Mucosa of descending colon (tissue), 3 donors: ENCODE measurements at regions not wholly inside any gene's neighbourhood (a gene's known extent, or its start where the extent isn't known, plus 50 kb on each side); places are given as distances from the start of the nearest gene placed in this dataset.
"Not testable (repeated sequence)": the region's sequence is repeated elsewhere in the genome, so short reads cannot be mapped to it uniquely, and the experiment has no call there.

Source experiments
- ATAC-seq: fragments of 200-7000 bp; cut with Tn5 transposase; one replicate; pipeline ENCODE4 v1.9.1; 2020; ENCODE audit warnings: mild to moderate bottlenecking, moderate library complexity
- DNase-seq, 3 donors: peaks; one replicate each; pipeline ENCODE4 v3.0.0-alpha.2; 2020
- H3K36me3 ChIP-seq: fragments of 200-600 bp; one replicate; pipeline ENCODE4 v1.8.0; 2021; ENCODE audit warnings: low read depth, mild to moderate bottlenecking
- H3K4me1 ChIP-seq: fragments of 200-600 bp; one replicate; pipeline ENCODE4 v1.8.0; 2021; ENCODE audit warnings: low read depth, mild to moderate bottlenecking
- H3K4me3 ChIP-seq: fragments of 200-600 bp; one replicate; pipeline ENCODE4 v1.8.0; 2021; ENCODE audit warnings: mild to moderate bottlenecking
- H3K9me3 ChIP-seq: fragments of 200-600 bp; one replicate; pipeline ENCODE4 v1.8.0; 2021; ENCODE audit warnings: mild to moderate bottlenecking
- CTCF ChIP-seq: fragments of 200-600 bp; IDR thresholded peaks from one replicate; pipeline ENCODE4 v1.8.0; 2022; ENCODE audit warnings: antibody characterized with exemption, mild to moderate bottlenecking
- intact Hi-C, 2 donors: fragments of 100-400 bp; cut with DNase I in 1 of 2; cut with micrococcal nuclease in 1 of 2; formaldehyde crosslinking; loops; one replicate each; pipeline versions ENCODE4 v1.11.0 to v1.11.1; 2022; cut with DNase I, micrococcal nuclease
- donor health status: DM: no; HTN: no; CAD: no; lungs with moderate emphysema.
- donor health status: DM: no; HTN: no; CAD: no.
- donor health status: DM: no; HTN: yes; CAD: no.

GRCh38 chr5:62773460-62773859 is 194.8 kb downstream of the LRRC70 start:
- no peak for DNase-seq
- no peaks in the 10 kb centered on the region for H3K9me3 ChIP-seq
- H3K36me3 ChIP-seq = no peaks in the 10 kb centered on the region
- no peaks in the 10 kb centered on the region for H3K4me1 ChIP-seq
- no peak for TF ChIP-seq CTCF
- intact Hi-C loops = loop anchor here in 1 of 2 donors (10.0 kb wide), 1 partner anchor 309 kb away; no protein-coding TSS in a partner anchor
- no peak for ATAC-seq
- no peak overlapping the region for H3K4me3 ChIP-seq

- DNase-seq = no peak
- no peak overlapping the region for H3K4me3 ChIP-seq
- ATAC-seq = no peak
- H3K9me3 ChIP-seq = no peaks in the 10 kb centered on the region
- H3K36me3 ChIP-seq = no peaks in the 10 kb centered on the region
- TF ChIP-seq CTCF = no peak
- intact Hi-C loops = loop anchor here in 1 of 2 donors (10.0 kb wide), 1 partner anchor 307 kb away; no protein-coding TSS in a partner anchor
- no peaks in the 10 kb centered on the region for H3K4me1 ChIP-seq
Measured at GRCh38 chr5:62771341-62771740, 192.7 kb downstream of the LRRC70 start.

- TF ChIP-seq CTCF = no peak
- Histone ChIP-seq H3K4me3 (no peak overlapping the region), H3K36me3 (no peaks in the 10 kb centered on the region), H3K9me3 (no peaks in the 10 kb centered on the region), H3K4me1 (no peaks in the 10 kb centered on the region)
- ATAC-seq (no peak), DNase-seq (no peak)
- intact Hi-C loops = no loop called here
Measured at GRCh38 chr5:62767650-62768049, 189.0 kb downstream of the LRRC70 start.

- Histone ChIP-seq H3K4me3 (no peak overlapping the region), H3K4me1 (no peaks in the 10 kb centered on the region), H3K9me3 (no peaks in the 10 kb centered on the region), H3K36me3 (no peaks in the 10 kb centered on the region)
- intact Hi-C loops = no loop called here
- no peak for DNase-seq
- TF ChIP-seq CTCF = no peak
- no peak for ATAC-seq
Measured at GRCh38 chr5:62767077-62767476, 188.5 kb downstream of the LRRC70 start.

GRCh38 chr5:62762503-62762902 is 183.9 kb downstream of the LRRC70 start:
- H3K36me3 ChIP-seq = no peaks in the 10 kb centered on the region
- intact Hi-C loops = no loop called here
- no peak for DNase-seq
- H3K9me3 ChIP-seq = no peaks in the 10 kb centered on the region
- no peak for TF ChIP-seq CTCF
- ATAC-seq = no peak
- no peaks in the 10 kb centered on the region for H3K4me1 ChIP-seq
- no peak overlapping the region for H3K4me3 ChIP-seq

- ATAC-seq, DNase-seq, H3K36me3 ChIP-seq, H3K9me3 ChIP-seq, intact Hi-C loops, H3K4me1 ChIP-seq, H3K4me3 ChIP-seq: not testable (repeated sequence)
Measured at GRCh38 chr5:62757686-62758085, 179.1 kb downstream of the LRRC70 start.

- DNase-seq, intact Hi-C loops, H3K4me3 ChIP-seq, ATAC-seq, H3K9me3 ChIP-seq, H3K36me3 ChIP-seq, H3K4me1 ChIP-seq: not testable (repeated sequence)
Measured at GRCh38 chr5:62752998-62753367, 174.4 kb downstream of the LRRC70 start.

- H3K9me3 ChIP-seq, H3K4me3 ChIP-seq, H3K4me1 ChIP-seq, ATAC-seq, DNase-seq, intact Hi-C loops, H3K36me3 ChIP-seq: not testable (repeated sequence)
Measured at GRCh38 chr5:62752056-62752997, 173.7 kb downstream of the LRRC70 start.
